Naive thymus-derived CD4-positive, alpha-beta T cell (primary cell): ENCODE measurements at regions not wholly inside any gene's neighbourhood (a gene's known extent, or its start where the extent isn't known, plus 50 kb on each side); places are given as distances from the start of the nearest gene placed in this dataset.

Source experiments
- ATAC-seq: fragments of 150-1000 bp; cut with Tn5 transposase; 2 replicates; pipeline ENCODE4 v1.10.0; 2021; ENCODE audit warnings: mild to moderate bottlenecking, moderate library complexity
- CTCF ChIA-PET: fragments of 350-600 bp; sonication (Branson Sonifier 250); formaldehyde crosslinking; loops from one replicate; lab custom pipeline; 2021; ENCODE audit warnings: antibody characterized with exemption; lab: Charles Lee
- POLR2A ChIA-PET: fragments of 350-600 bp; sonication (Branson Sonifier 250); formaldehyde crosslinking; loops from one replicate; lab custom pipeline; 2021; ENCODE audit warnings: antibody characterized with exemption, inconsistent platforms; lab: Charles Lee
- DNase-seq, 9 donors: peaks; one replicate each; pipeline versions ENCODE4 v3.0.0 to v3.0.0-alpha.2; 2020 to 2022; ENCODE audit warnings: mixed read lengths in 1 of 9
- H3K27ac ChIP-seq: one replicate; pipeline ENCODE4 v1.7.0; 2013; ENCODE audit warnings: mild to moderate bottlenecking, low read depth, low read length, moderate library complexity
- H3K27me3 ChIP-seq, 2 donors: one replicate each; pipeline ENCODE4 v1.7.0; 2013; ENCODE audit warnings: low read length in 2 of 2, mild to moderate bottlenecking in 2 of 2, moderate library complexity in 2 of 2; ENCODE audit not compliant: control insufficient read depth in 2 of 2, insufficient read depth in 2 of 2
- H3K36me3 ChIP-seq, 3 experiments: 1 replicate in 2 of 3; 2 replicates in 1 of 3; pipeline ENCODE4 v1.7.0; 2013; ENCODE audit warnings: low read length in 3 of 3, mild to moderate bottlenecking in 3 of 3, moderate library complexity in 1 of 3; ENCODE audit not compliant: insufficient read depth in 3 of 3, control insufficient read depth in 2 of 3
- H3K4me1 ChIP-seq, 2 donors: one replicate each; pipeline ENCODE4 v1.7.0; 2013; ENCODE audit warnings: low read length in 2 of 2, mild to moderate bottlenecking in 2 of 2, moderate library complexity in 1 of 2; ENCODE audit not compliant: control insufficient read depth in 2 of 2, insufficient read depth in 2 of 2
- H3K4me3 ChIP-seq: 2 replicates; pipeline ENCODE4 v1.7.0; 2013; ENCODE audit warnings: mild to moderate bottlenecking, low read length
- H3K9me3 ChIP-seq, 3 experiments: 1 replicate in 2 of 3; 2 replicates in 1 of 3; pipeline ENCODE4 v1.7.0; 2013; ENCODE audit warnings: low read length in 3 of 3; ENCODE audit not compliant: control insufficient read depth in 2 of 3
- H3K27ac Mint-ChIP-seq, 9 donors: one replicate each; pipeline ENCODE4 v1.8.0; 2020 to 2022; ENCODE audit warnings: mixed read lengths in 9 of 9, mild to moderate bottlenecking in 8 of 9, moderate library complexity in 5 of 9, inconsistent platforms in 2 of 9
- H3K27me3 Mint-ChIP-seq, 5 donors: one replicate each; pipeline ENCODE4 v1.8.0; 2021 to 2022; ENCODE audit warnings: mixed read lengths in 5 of 5, mild to moderate bottlenecking in 1 of 5
- H3K36me3 Mint-ChIP-seq, 5 donors: one replicate each; pipeline ENCODE4 v1.8.0; 2020 to 2022; ENCODE audit warnings: mixed read lengths in 5 of 5, mild to moderate bottlenecking in 3 of 5, inconsistent platforms in 1 of 5
- H3K4me1 Mint-ChIP-seq, 7 donors: one replicate each; pipeline ENCODE4 v1.8.0; 2020 to 2022; ENCODE audit warnings: mixed read lengths in 7 of 7, mild to moderate bottlenecking in 3 of 7, inconsistent platforms in 1 of 7
- H3K4me3 Mint-ChIP-seq, 10 donors: one replicate each; pipeline ENCODE4 v1.8.0; 2020 to 2022; ENCODE audit warnings: mild to moderate bottlenecking in 10 of 10, mixed read lengths in 10 of 10, moderate library complexity in 6 of 10, inconsistent platforms in 2 of 10
- H3K9me3 Mint-ChIP-seq, 11 donors: one replicate each; pipeline ENCODE4 v1.8.0; 2020 to 2022; ENCODE audit warnings: mixed read lengths in 11 of 11, mild to moderate bottlenecking in 4 of 11, inconsistent platforms in 1 of 11, moderate library complexity in 1 of 11
- intact Hi-C, 2 donors: fragments of 100-400 bp; cut with micrococcal nuclease; formaldehyde crosslinking; loops; one replicate each; pipeline ENCODE4 v1.15.1; 2023

- DNase-seq (no peak), ATAC-seq (no peak)
- intact Hi-C loops, result no loop called here
- H3K27ac ChIP-seq, result no peak overlapping the region
- no peaks in the 10 kb centered on the region for H3K9me3 ChIP-seq
- no peaks in the 10 kb centered on the region for H3K36me3 Mint-ChIP-seq
- H3K4me1 ChIP-seq, result no peaks in the 10 kb centered on the region
- POLR2A ChIA-PET, result no interaction called here
- H3K4me1 Mint-ChIP-seq, result no peaks in the 10 kb centered on the region
- CTCF ChIA-PET, result no interaction called here
- no peak overlapping the region for H3K4me3 Mint-ChIP-seq
- no peaks in the 10 kb centered on the region for H3K27me3 ChIP-seq
- no peak overlapping the region for H3K27ac Mint-ChIP-seq
- H3K4me3 ChIP-seq, result no peak overlapping the region
- H3K9me3 Mint-ChIP-seq, result peaks cover 0 to 4% (median 0%) of the 10 kb centered on the region in 11 donors
- H3K27me3 Mint-ChIP-seq, result peaks cover 0 to 2% (median 0%) of the 10 kb centered on the region in 5 donors
- H3K36me3 ChIP-seq, result no peaks in the 10 kb centered on the region
These were observed 211.0 kb downstream of the PMAIP1 start for GRCh38 chr18:60110836-60111235.

- ChIA-PET POLR2A (no interaction called here), CTCF (no interaction called here)
- Histone ChIP-seq H3K4me3 (no peak overlapping the region), H3K9me3 (no peaks in the 10 kb centered on the region), H3K4me1 (no peaks in the 10 kb centered on the region), H3K36me3 (no peaks in the 10 kb centered on the region), H3K27ac (no peak overlapping the region), H3K27me3 (no peaks in the 10 kb centered on the region)
- DNase-seq, result no peak
- Mint-ChIP-seq H3K36me3 (peaks cover 0 to 3% (median 0%) of the 10 kb centered on the region in 5 donors), H3K4me1 (no peaks in the 10 kb centered on the region), H3K27me3 (peaks cover 0 to 5% (median 0%) of the 10 kb centered on the region in 5 donors), H3K4me3 (no peak overlapping the region), H3K27ac (no peak overlapping the region), H3K9me3 (peaks cover 0 to 4% (median 0%) of the 10 kb centered on the region in 11 donors)
- intact Hi-C loops, result no loop called here
- no peak for ATAC-seq
These were observed 201.0 kb downstream of the PMAIP1 start for GRCh38 chr18:60100778-60101177.

GRCh38 chr18:60099709-60100108 is 199.9 kb downstream of the PMAIP1 start:
- Histone ChIP-seq H3K9me3 (no peaks in the 10 kb centered on the region), H3K27me3 (no peaks in the 10 kb centered on the region), H3K4me1 (no peaks in the 10 kb centered on the region), H3K36me3 (no peaks in the 10 kb centered on the region), H3K27ac (no peak overlapping the region), H3K4me3 (no peak overlapping the region)
- no peak overlapping the region for H3K27ac Mint-ChIP-seq
- peaks cover 0 to 5% (median 0%) of the 10 kb centered on the region in 5 donors for H3K27me3 Mint-ChIP-seq
- DNase-seq (no peak), ATAC-seq (no peak)
- H3K36me3 Mint-ChIP-seq, result peaks cover 0 to 3% (median 0%) of the 10 kb centered on the region in 5 donors
- H3K4me1 Mint-ChIP-seq, result no peaks in the 10 kb centered on the region
- no peak overlapping the region for H3K4me3 Mint-ChIP-seq
- intact Hi-C loops, result no loop called here
- CTCF ChIA-PET, result no interaction called here
- POLR2A ChIA-PET, result no interaction called here
- peaks cover 0 to 4% (median 0%) of the 10 kb centered on the region in 11 donors for H3K9me3 Mint-ChIP-seq

GRCh38 chr18:60096428-60096827 is 196.6 kb downstream of the PMAIP1 start:
- Histone ChIP-seq H3K4me1 (no peaks in the 10 kb centered on the region), H3K9me3 (no peaks in the 10 kb centered on the region), H3K36me3 (no peaks in the 10 kb centered on the region), H3K27me3 (no peaks in the 10 kb centered on the region), H3K4me3 (no peak overlapping the region), H3K27ac (no peak overlapping the region)
- DNase-seq (no peak), ATAC-seq (no peak)
- H3K4me1 Mint-ChIP-seq, result no peaks in the 10 kb centered on the region
- no peak overlapping the region for H3K4me3 Mint-ChIP-seq
- peaks cover 0 to 8% (median 1%) of the 10 kb centered on the region in 11 donors for H3K9me3 Mint-ChIP-seq
- ChIA-PET POLR2A (no interaction called here), CTCF (no interaction called here)
- peaks cover 0 to 3% (median 0%) of the 10 kb centered on the region in 5 donors for H3K36me3 Mint-ChIP-seq
- no peak overlapping the region for H3K27ac Mint-ChIP-seq
- peaks cover 0 to 5% (median 0%) of the 10 kb centered on the region in 5 donors for H3K27me3 Mint-ChIP-seq
- intact Hi-C loops, result no loop called here

GRCh38 chr18:60092073-60092472 is 192.3 kb downstream of the PMAIP1 start:
- Mint-ChIP-seq H3K4me3 (no peak overlapping the region), H3K36me3 (no peaks in the 10 kb centered on the region), H3K27me3 (no peaks in the 10 kb centered on the region), H3K27ac (no peak overlapping the region), H3K4me1 (no peaks in the 10 kb centered on the region), H3K9me3 (peaks cover 0 to 5% (median 1%) of the 10 kb centered on the region in 11 donors)
- H3K4me3 ChIP-seq, result no peak overlapping the region
- ChIA-PET CTCF (no interaction called here), POLR2A (no interaction called here)
- no peaks in the 10 kb centered on the region for H3K27me3 ChIP-seq
- no peaks in the 10 kb centered on the region for H3K4me1 ChIP-seq
- H3K9me3 ChIP-seq, result no peaks in the 10 kb centered on the region
- intact Hi-C loops, result no loop called here
- DNase-seq (no peak), ATAC-seq (no peak)
- H3K36me3 ChIP-seq, result no peaks in the 10 kb centered on the region
- H3K27ac ChIP-seq, result no peak overlapping the region

GRCh38 chr18:60090170-60090569 is 190.4 kb downstream of the PMAIP1 start:
- no peaks in the 10 kb centered on the region for H3K27me3 Mint-ChIP-seq
- DNase-seq (no peak), ATAC-seq (no peak)
- no peaks in the 10 kb centered on the region for H3K27me3 ChIP-seq
- H3K9me3 ChIP-seq, result no peaks in the 10 kb centered on the region
- H3K9me3 Mint-ChIP-seq, result peaks cover 0 to 5% (median 1%) of the 10 kb centered on the region in 11 donors
- no peak overlapping the region for H3K4me3 Mint-ChIP-seq
- CTCF ChIA-PET, result no interaction called here
- intact Hi-C loops, result no loop called here
- no peak overlapping the region for H3K27ac Mint-ChIP-seq
- no peaks in the 10 kb centered on the region for H3K4me1 Mint-ChIP-seq
- no peak overlapping the region for H3K27ac ChIP-seq
- no peaks in the 10 kb centered on the region for H3K4me1 ChIP-seq
- no peaks in the 10 kb centered on the region for H3K36me3 Mint-ChIP-seq
- no peak overlapping the region for H3K4me3 ChIP-seq
- H3K36me3 ChIP-seq, result no peaks in the 10 kb centered on the region
- POLR2A ChIA-PET, result no interaction called here

GRCh38 chr18:60082790-60083189 is 183.0 kb downstream of the PMAIP1 start:
- Histone ChIP-seq H3K4me1 (no peaks in the 10 kb centered on the region), H3K4me3 (no peak overlapping the region), H3K9me3 (no peaks in the 10 kb centered on the region), H3K27ac (no peak overlapping the region), H3K36me3 (no peaks in the 10 kb centered on the region), H3K27me3 (no peaks in the 10 kb centered on the region)
- Mint-ChIP-seq H3K4me3 (no peak overlapping the region), H3K27ac (no peak overlapping the region), H3K36me3 (no peaks in the 10 kb centered on the region), H3K27me3 (no peaks in the 10 kb centered on the region), H3K4me1 (no peaks in the 10 kb centered on the region), H3K9me3 (peaks cover 0 to 4% (median 0%) of the 10 kb centered on the region in 11 donors)
- intact Hi-C loops, result no loop called here
- DNase-seq, result no peak
- ChIA-PET CTCF (no interaction called here), POLR2A (no interaction called here)
- no peak for ATAC-seq
